DND-41 (cell line): ENCODE measurements at regions not wholly inside any gene's neighbourhood (a gene's known extent, or its start where the extent isn't known, plus 50 kb on each side); places are given as distances from the start of the nearest gene placed in this dataset.
A peak's percentile ranks its signal among the peaks of the same experiment; 100 is the strongest.

Source experiments
- ATAC-seq: fragments of 200-7000 bp; cut with Tn5 transposase; 3 replicates; pipeline ENCODE4 v1.9.1; 2021; ENCODE audit warnings: low read depth; ENCODE audit not compliant: insufficient read depth
- DNase-seq: peaks from one replicate; pipeline ENCODE4 v3.0.0-alpha.2; 2020
- H2AFZ ChIP-seq: 2 replicates; pipeline ENCODE4 v1.6.0; 2012; ENCODE audit warnings: low read depth, low read length
- H3K27ac ChIP-seq: 2 replicates; pipeline ENCODE4 v1.5.1; 2012; ENCODE audit warnings: low read length, inconsistent platforms
- H3K27me3 ChIP-seq: fragments of 200-600 bp; sonication (generic); 2 replicates; pipeline ENCODE4 v1.6.0; 2012; ENCODE audit warnings: low read length, mild to moderate bottlenecking, inconsistent platforms; ENCODE audit not compliant: insufficient read depth, poor library complexity
- H3K36me3 ChIP-seq: 2 replicates; pipeline ENCODE4 v1.5.1; 2012; ENCODE audit warnings: low read length, inconsistent platforms; ENCODE audit not compliant: insufficient read depth
- H3K4me1 ChIP-seq: 2 replicates; pipeline ENCODE4 v1.5.1; 2012; ENCODE audit warnings: mild to moderate bottlenecking, low read length; ENCODE audit not compliant: insufficient read depth
- H3K4me2 ChIP-seq: 2 replicates; pipeline ENCODE4 v1.6.0; 2012; ENCODE audit warnings: mild to moderate bottlenecking, moderate library complexity, low read length, inconsistent platforms; ENCODE audit not compliant: insufficient read depth
- H3K4me3 ChIP-seq, 2 experiments: fragments of 200-600 bp in 1 of 2; shearing (Covaris generic) in 1 of 2; 2 replicates each; pipeline ENCODE4 v1.5.1; 2012 to 2016; ENCODE audit warnings: inconsistent platforms in 2 of 2, low read length in 2 of 2, mild to moderate bottlenecking in 2 of 2, low read depth in 1 of 2, moderate library complexity in 1 of 2
- H3K79me2 ChIP-seq: 2 replicates; pipeline ENCODE4 v1.6.0; 2012; ENCODE audit warnings: low read length, inconsistent platforms; ENCODE audit not compliant: insufficient read depth
- H3K9ac ChIP-seq: 2 replicates; pipeline ENCODE4 v1.6.0; 2012; ENCODE audit warnings: low read depth, mild to moderate bottlenecking, inconsistent platforms, low read length, moderate library complexity
- H3K9me3 ChIP-seq: 2 replicates; pipeline ENCODE4 v1.5.1; 2012; ENCODE audit warnings: low read length, moderate library complexity, mild to moderate bottlenecking, inconsistent platforms; ENCODE audit not compliant: insufficient read depth, severe bottlenecking
- H4K20me1 ChIP-seq: 2 replicates; pipeline ENCODE4 v1.6.0; 2012; ENCODE audit warnings: low read length; ENCODE audit not compliant: insufficient read depth
- EZH2 ChIP-seq: IDR thresholded peaks from 3 replicates; pipeline ENCODE4 v1.6.1; 2012; ENCODE audit warnings: borderline replicate concordance, low read depth, mild to moderate bottlenecking, moderate library complexity, low read length, inconsistent platforms; ENCODE audit not compliant: severe bottlenecking
- TF ChIP-seq, protein P1 (sequence below): IDR thresholded peaks from 2 replicates; pipeline ENCODE4 v1.5.1; 2012; ENCODE audit warnings: borderline replicate concordance, low read length, moderate library complexity, mild to moderate bottlenecking; ENCODE audit not compliant: poor library complexity, severe bottlenecking; ENCODE audit errors: extremely low read depth

GRCh38 chr3:83821506-83821905 is 1137.3 kb upstream of the CADM2 start:
- TF ChIP-seq EZH2: no peak
- TF ChIP-seq, protein P1, sequence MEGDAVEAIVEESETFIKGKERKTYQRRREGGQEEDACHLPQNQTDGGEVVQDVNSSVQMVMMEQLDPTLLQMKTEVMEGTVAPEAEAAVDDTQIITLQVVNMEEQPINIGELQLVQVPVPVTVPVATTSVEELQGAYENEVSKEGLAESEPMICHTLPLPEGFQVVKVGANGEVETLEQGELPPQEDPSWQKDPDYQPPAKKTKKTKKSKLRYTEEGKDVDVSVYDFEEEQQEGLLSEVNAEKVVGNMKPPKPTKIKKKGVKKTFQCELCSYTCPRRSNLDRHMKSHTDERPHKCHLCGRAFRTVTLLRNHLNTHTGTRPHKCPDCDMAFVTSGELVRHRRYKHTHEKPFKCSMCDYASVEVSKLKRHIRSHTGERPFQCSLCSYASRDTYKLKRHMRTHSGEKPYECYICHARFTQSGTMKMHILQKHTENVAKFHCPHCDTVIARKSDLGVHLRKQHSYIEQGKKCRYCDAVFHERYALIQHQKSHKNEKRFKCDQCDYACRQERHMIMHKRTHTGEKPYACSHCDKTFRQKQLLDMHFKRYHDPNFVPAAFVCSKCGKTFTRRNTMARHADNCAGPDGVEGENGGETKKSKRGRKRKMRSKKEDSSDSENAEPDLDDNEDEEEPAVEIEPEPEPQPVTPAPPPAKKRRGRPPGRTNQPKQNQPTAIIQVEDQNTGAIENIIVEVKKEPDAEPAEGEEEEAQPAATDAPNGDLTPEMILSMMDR: no peak
- no peak overlapping the region for H3K27ac ChIP-seq
- H3K27me3 ChIP-seq: no peaks in the 10 kb centered on the region
- H3K4me3 ChIP-seq: no peak overlapping the region
- H3K4me1 ChIP-seq: no peaks in the 10 kb centered on the region
- H2AFZ ChIP-seq: peak overlapping the region; percentile 33; the same call in 1 of the 2 replicates
- no peaks in the 10 kb centered on the region for H4K20me1 ChIP-seq
- no peak overlapping the region for H3K9ac ChIP-seq
- H3K9me3 ChIP-seq: no peaks in the 10 kb centered on the region
- DNase-seq: no peak
- H3K79me2 ChIP-seq: no peaks in the 10 kb centered on the region
- ATAC-seq: no peak
- H3K36me3 ChIP-seq: no peaks in the 10 kb centered on the region
- no peak overlapping the region for H3K4me2 ChIP-seq

DNA sequence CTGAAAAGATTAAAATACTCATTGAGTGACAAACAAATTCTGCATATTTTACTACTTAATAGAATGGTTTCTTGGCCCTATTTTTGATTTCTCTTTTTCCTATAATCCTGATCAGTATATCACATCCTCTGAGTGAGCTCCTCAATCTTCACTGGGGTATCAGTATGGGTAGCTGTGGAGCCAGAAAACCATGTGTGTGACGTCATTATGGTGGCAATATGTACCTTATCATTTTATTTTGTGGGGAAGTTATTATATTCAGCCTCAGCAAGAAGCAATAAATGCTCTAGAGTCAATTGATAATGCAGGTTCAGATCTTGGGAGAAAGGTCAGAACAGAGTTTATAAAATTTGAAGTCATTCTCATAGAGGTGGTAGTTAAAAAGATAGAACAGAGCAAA is 1135.7 kb upstream of the CADM2 start:
- Histone ChIP-seq H3K4me3 (no peak overlapping the region), H3K9ac (no peak overlapping the region), H3K4me2 (no peak overlapping the region), H3K4me1 (no peaks in the 10 kb centered on the region), H3K9me3 (no peaks in the 10 kb centered on the region), H2AFZ (no peak overlapping the region), H3K27ac (no peak overlapping the region), H4K20me1 (no peaks in the 10 kb centered on the region), H3K79me2 (no peaks in the 10 kb centered on the region), H3K27me3 (no peaks in the 10 kb centered on the region), H3K36me3 (no peaks in the 10 kb centered on the region)
- no peak for TF ChIP-seq EZH2
- TF ChIP-seq, protein P1: no peak
- no peak for DNase-seq
- no peak for ATAC-seq

DNA sequence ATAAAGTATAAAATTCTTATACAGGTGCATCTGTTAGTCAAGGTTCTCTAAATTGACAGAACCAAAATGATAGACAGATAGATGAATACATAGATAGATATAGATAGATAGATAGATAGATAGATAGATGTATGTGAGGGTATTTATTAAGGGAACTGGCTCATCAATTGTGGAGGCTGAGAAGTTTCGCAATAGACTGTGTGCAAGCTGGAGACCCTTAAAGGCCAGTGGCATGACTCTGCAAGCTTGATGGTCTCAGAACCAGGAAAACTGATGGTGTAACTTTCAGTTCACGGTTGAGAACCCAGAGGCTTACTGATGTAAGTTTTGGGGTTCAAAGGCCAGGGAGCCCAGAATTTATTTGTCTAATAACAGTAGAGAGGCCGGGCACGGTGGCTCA is 1123.7 kb upstream of the CADM2 start:
- no peak overlapping the region for H3K9ac ChIP-seq
- H3K27me3 ChIP-seq: no peaks in the 10 kb centered on the region
- no peak for ATAC-seq
- H3K27ac ChIP-seq: no peak overlapping the region
- no peak for DNase-seq
- H3K9me3 ChIP-seq: no peaks in the 10 kb centered on the region
- no peak overlapping the region for H2AFZ ChIP-seq
- H3K4me3 ChIP-seq: no peak overlapping the region
- no peaks in the 10 kb centered on the region for H4K20me1 ChIP-seq
- H3K36me3 ChIP-seq: no peaks in the 10 kb centered on the region
- TF ChIP-seq, protein P1: no peak
- no peak for TF ChIP-seq EZH2
- H3K4me1 ChIP-seq: no peaks in the 10 kb centered on the region
- no peak overlapping the region for H3K4me2 ChIP-seq
- H3K79me2 ChIP-seq: no peaks in the 10 kb centered on the region

DNA sequence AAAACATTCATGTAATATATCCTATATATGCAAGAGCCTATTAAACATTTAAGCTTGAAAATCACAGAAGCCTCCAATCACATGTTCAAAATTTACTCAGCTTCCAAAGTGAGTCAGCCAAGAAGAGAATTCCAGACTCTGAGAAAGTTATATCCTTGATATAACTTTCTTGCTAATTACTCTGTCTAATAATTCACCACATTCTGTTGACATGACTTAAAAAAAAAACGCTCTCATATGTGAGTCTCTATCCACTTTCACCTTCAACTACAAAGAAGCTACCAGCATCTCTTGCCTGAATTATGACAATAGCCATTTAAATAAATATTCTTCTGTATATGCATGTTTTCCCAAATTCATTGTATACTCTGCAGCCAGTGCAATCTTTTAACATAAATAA is 1116.3 kb upstream of the CADM2 start:
- Histone ChIP-seq H3K27ac (no peak overlapping the region), H4K20me1 (no peaks in the 10 kb centered on the region), H3K36me3 (no peaks in the 10 kb centered on the region), H3K4me2 (no peak overlapping the region), H3K4me1 (no peaks in the 10 kb centered on the region), H3K79me2 (no peaks in the 10 kb centered on the region), H3K4me3 (no peak overlapping the region), H3K9me3 (no peaks in the 10 kb centered on the region), H3K27me3 (no peaks in the 10 kb centered on the region), H3K9ac (no peak overlapping the region), H2AFZ (no peak overlapping the region)
- no peak for DNase-seq
- TF ChIP-seq, protein P1: no peak
- no peak for TF ChIP-seq EZH2
- ATAC-seq: no peak
